HL-60 (cell line): ENCODE measurements at regions not wholly inside any gene's neighbourhood (a gene's known extent, or its start where the extent isn't known, plus 50 kb on each side); places are given as distances from the start of the nearest gene placed in this dataset.
"Not testable (repeated sequence)": the region's sequence is repeated elsewhere in the genome, so short reads cannot be mapped to it uniquely, and the experiment has no call there.

Source experiments
- DNase-seq, 2 experiments: peaks; one replicate each; pipeline ENCODE4 v3.0.0-alpha.2; 2010 to 2020; ENCODE audit warnings: low read depth in 1 of 2, low spot score in 1 of 2
- H3K27ac ChIP-seq: fragments of 250-450 bp; sonication (Bioruptor Pico); replicated peaks from 2 replicates; pipeline ENCODE4 v1.5.1; 2020; ENCODE audit warnings: mild to moderate bottlenecking, moderate library complexity
- H3K27me3 ChIP-seq: fragments of 250-450 bp; sonication (Bioruptor Pico); 2 replicates; pipeline ENCODE4 v1.5.1; 2021; ENCODE audit warnings: mild to moderate bottlenecking, moderate library complexity; ENCODE audit not compliant: insufficient read depth, poor library complexity, severe bottlenecking
- H3K4me3 ChIP-seq: replicated peaks from 2 replicates; pipeline ENCODE4 v1.5.1; 2011; ENCODE audit warnings: mild to moderate bottlenecking, control low read depth, low read length; ENCODE audit not compliant: insufficient read depth
- CTCF ChIP-seq: IDR thresholded peaks from one replicate; pipeline ENCODE4 v1.5.1; 2011; ENCODE audit warnings: low read length, control low read depth, inconsistent platforms; ENCODE audit not compliant: insufficient read depth
- GABPA ChIP-seq: IDR thresholded peaks from 2 replicates; pipeline ENCODE4 v1.6.1; 2012; ENCODE audit warnings: low read depth
- POLR2AphosphoS5 ChIP-seq: IDR thresholded peaks from 2 replicates; pipeline ENCODE4 v1.6.1; 2012; ENCODE audit warnings: low read depth
- REST ChIP-seq: IDR thresholded peaks from 2 replicates; pipeline ENCODE4 v1.6.1; 2012; ENCODE audit warnings: low read depth; ENCODE audit not compliant: insufficient replicate concordance
- SPI1 ChIP-seq: IDR thresholded peaks from 2 replicates; pipeline ENCODE4 v1.6.1; 2012; ENCODE audit warnings: low read depth, mild to moderate bottlenecking, borderline replicate concordance

DNA sequence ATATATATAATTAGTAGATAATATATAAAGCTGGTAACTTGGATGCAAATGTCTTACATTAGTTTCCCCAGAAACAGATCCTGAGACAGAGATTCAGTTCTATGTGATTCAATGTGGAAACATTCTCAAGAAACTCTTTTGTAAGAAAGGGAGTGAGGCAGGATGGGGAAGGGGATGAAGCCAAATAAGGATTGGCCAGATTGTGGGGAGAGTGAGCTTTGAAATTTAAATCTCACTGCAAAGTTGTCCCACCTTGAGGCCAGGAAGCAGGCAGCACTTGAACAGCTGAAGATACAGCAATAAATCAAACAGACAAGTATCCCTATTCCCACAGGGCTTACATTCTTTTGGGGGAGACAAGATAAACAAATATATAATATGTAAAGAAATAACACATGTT lies 126.3 kb upstream of the HEY2 start:
- Histone ChIP-seq H3K4me3 (no peak overlapping the region), H3K27ac (no peak overlapping the region), H3K27me3 (peaks cover 3% of the 10 kb centered on the region)
- TF ChIP-seq CTCF (no peak), GABPA (no peak), REST (no peak), SPI1 (no peak), POLR2AphosphoS5 (no peak)
- DNase-seq, result no peak

GRCh38 chr6:125631165-125631564 lies 118.3 kb upstream of the HEY2 start:
- no peak for TF ChIP-seq GABPA
- TF ChIP-seq CTCF, result no peak
- no peak for TF ChIP-seq REST
- TF ChIP-seq SPI1, result no peak
- TF ChIP-seq POLR2AphosphoS5, result no peak
- peaks cover 3% of the 10 kb centered on the region for H3K27me3 ChIP-seq
- DNase-seq, result no peak
- no peak overlapping the region for H3K27ac ChIP-seq
- no peak overlapping the region for H3K4me3 ChIP-seq

DNA sequence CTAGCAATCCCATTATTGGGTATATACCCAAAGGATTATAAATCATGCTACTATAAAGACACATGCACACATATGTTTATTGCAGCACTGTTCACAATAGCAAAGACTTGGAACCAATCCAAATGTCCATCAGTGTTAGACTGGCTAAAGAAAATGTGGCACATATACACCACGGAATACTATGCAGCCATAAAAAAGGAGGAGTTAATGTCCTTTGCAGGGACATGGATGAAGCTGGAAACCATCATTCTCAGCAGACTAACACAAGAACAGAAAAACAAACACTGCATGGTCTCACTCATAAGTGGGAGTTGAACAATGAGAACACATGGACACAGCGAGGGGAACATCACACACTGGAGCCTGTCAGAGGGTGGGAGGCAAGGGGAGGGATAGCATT lies 113.4 kb upstream of the HEY2 start:
- not testable (repeated sequence) for DNase-seq

GRCh38 chr6:125636671-125637070 lies 112.8 kb upstream of the HEY2 start:
- DNase-seq, result no peak
- Histone ChIP-seq H3K27me3 (peaks cover 2% of the 10 kb centered on the region), H3K27ac (no peak overlapping the region), H3K4me3 (no peak overlapping the region)
- no peak for TF ChIP-seq REST
- no peak for TF ChIP-seq POLR2AphosphoS5
- no peak for TF ChIP-seq GABPA
- TF ChIP-seq SPI1, result no peak
- no peak for TF ChIP-seq CTCF

More for the DNA sequence above, 113.4 kb upstream of the HEY2 start:
- not testable (repeated sequence) for H3K4me3 ChIP-seq, H3K27me3 ChIP-seq, H3K27ac ChIP-seq
